ENCODE measurements at regions not wholly inside any gene's neighbourhood (a gene's known extent, or its start where the extent isn't known, plus 50 kb on each side); places are given as distances from the start of the nearest gene placed in this dataset.
"Not testable (repeated sequence)": the region's sequence is repeated elsewhere in the genome, so short reads cannot be mapped to it uniquely, and the experiment has no call there.

GRCh38 chr10:8392216-8392615 lies 337.7 kb downstream of the GATA3 start:
- no peak for DNase-seq

DNA sequence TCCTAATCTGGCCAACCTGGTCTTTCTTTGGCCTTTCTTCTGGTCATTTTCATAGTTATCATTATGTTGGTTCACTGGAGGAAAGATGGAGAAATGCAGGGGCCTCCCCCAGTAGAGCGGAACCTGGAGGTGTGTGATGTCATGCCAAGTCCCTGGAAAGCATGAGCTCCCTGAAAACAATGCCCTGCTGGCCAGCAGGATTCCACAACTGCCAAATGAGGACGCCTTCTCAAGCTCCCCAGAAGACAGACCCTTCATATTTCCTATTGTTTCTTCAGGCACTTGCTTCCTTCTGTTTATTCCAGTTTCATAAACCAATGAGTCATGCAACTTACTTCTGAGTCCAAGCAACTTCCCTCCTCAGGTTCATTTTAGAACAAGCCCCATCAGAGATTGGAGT lies 339.0 kb downstream of the GATA3 start:
- DNase-seq: no peak

DNA sequence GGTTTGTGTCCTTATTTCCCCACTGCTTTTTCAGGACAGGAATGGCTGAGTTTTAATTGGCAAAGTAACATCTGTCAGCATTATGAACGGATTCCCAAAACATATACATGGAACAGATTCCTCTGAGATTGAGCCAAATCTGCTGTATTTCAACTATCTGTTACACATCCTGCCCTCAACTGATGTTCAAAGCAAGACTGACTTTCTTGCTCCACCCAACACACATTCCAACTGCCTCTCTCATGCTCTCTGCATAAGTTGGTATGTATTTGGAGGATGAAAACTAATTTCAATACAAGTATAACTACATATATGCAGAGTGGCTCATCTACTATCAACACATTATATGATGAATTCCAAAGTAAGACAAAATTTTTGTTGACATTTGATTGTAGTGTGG lies 342.2 kb downstream of the GATA3 start:
- DNase-seq: no peak

GRCh38 chr10:8398771-8399170 lies 344.3 kb downstream of the GATA3 start:
- DNase-seq: no peak

DNA sequence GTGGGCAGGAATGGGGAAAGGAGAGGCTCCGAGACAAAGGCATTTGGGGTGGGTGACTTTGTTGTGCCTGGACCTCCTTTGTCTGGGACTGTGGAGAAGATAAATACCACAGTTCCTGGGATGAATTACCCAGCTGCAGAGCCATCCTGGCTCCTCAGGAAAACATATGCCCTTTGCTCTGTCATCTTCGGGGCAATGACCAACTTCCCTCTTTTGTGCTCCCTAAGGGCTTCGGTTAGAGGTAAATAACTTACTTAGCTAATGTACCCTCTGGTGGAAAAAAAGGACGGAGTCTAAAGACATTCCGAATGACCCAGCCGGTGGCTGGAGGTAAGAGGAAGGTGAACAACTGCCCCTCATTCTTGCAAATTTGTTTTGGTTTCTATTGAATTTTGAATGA lies 345.7 kb downstream of the GATA3 start:
- DNase-seq: no peak

- DNase-seq: no peak
Observed at GRCh38 chr10:8400892-8401291, 346.4 kb downstream of the GATA3 start.

DNA sequence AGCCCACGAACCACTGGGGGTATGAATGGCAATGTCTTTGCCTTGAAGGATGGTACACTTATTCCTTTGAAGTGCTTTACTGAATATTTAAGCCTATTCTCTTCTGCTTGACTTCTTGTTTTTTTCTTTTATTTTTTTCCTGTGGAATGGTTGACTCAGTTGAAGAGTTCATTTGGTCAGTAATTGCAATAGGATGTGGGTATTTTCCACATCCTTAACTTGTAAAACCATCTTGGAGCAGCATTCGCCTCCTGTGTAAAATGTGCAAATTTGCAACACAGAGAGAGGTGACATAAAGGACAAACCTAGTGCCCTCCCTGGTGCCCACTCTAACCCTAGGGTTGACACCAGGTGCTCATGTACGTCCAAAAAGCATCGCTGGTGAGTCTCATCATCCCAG lies 347.0 kb downstream of the GATA3 start:
- no peak for DNase-seq

DNA sequence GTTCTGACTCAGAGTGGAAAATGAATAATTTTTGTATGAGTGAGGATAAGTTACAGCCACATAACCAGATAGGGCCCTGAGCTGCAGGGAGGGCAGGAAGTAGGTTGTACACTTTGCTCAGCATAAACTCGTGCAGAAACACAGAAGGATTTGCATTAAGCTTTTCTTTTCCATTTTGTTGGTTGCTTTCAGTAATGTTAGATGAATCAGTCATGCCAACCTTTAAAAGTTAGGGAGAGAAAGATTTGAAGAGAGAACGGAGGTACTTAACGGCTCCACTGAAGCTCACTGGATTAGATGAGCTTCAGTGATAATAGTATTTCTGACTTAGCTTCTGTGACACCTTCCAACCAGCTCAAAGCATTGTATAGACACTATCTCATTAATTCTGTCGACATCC lies 348.1 kb downstream of the GATA3 start:
- no peak for DNase-seq

DNA sequence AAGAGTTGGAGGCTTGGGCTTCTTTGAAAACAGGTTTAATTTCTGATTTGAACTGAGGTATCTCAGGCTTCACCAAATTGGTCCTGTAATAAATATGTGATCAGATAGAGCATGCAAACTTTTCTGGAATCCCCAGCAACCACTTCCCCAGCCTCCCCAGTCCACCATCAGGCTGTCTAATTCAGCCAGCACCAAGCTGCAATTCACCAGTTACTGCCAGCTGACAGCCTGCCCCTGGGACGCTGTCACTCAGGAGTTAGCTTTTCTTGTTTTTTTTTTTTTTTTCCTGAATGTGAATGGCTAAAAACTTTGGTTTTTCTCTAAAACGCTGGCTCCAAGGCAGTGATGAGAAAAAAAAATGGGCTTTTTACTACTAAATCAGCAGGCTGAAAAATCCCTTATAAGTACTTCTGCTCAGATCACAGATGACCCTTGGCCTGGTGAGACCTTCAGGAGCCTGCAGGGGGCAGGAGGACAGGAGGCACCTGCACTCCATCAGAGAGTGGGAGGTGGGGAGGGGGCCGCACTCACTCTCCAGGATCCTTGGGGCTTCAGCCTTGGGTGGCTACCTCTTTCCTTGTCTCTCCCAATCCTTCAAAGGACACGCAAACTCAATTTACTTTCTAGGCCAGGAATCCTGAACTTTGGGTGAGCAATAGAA lies 349.4 kb downstream of the GATA3 start:
- no peak for DNase-seq

- DNase-seq: no peak
Observed at GRCh38 chr10:8404721-8405120, 350.2 kb downstream of the GATA3 start.

DNA sequence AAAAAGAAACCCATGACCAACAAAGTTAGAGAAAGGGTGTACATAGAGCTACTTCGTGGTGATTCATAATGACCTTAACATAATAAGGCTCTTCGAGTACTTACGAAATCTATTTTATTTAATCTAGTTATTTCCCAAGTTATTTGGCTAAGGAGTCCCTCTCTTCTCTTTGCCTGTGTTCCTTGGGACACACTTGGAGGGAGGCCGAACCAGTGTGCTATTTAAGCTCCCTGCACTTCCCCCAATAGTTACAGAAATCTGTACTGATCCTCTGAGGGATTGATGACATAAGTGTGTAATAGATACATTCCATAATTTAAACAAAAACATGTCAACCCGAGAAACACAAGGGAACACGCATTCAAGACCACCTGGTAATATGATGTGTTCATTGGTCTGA lies 351.1 kb downstream of the GATA3 start:
- DNase-seq: no peak

GRCh38 chr10:8407501-8408021 lies 353.1 kb downstream of the GATA3 start:
- DNase-seq: no peak

GRCh38 chr10:8410506-8410905 lies 356.0 kb downstream of the GATA3 start:
- DNase-seq: no peak

- no peak for DNase-seq
Observed at GRCh38 chr10:8412541-8412940, 358.1 kb downstream of the GATA3 start.

DNA sequence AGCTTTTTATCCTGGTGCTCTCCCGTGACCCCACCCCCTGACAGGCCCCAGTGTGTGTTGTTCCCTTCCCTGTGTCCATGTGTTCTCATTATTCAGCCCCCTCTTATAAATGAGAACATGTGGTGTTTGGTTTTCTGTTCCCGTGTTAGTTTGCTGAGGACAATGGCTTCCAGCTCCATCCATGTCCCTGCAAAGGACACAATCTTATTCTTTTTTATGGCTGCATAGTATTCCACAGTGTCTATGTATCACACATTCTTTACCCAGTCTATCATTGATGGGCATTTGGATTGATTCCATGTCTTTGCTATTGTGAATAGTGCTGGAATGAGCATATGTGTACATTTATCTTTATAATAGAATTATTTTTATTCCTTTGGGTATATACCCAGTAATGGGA lies 360.5 kb downstream of the GATA3 start:
- not testable (repeated sequence) for DNase-seq

DNA sequence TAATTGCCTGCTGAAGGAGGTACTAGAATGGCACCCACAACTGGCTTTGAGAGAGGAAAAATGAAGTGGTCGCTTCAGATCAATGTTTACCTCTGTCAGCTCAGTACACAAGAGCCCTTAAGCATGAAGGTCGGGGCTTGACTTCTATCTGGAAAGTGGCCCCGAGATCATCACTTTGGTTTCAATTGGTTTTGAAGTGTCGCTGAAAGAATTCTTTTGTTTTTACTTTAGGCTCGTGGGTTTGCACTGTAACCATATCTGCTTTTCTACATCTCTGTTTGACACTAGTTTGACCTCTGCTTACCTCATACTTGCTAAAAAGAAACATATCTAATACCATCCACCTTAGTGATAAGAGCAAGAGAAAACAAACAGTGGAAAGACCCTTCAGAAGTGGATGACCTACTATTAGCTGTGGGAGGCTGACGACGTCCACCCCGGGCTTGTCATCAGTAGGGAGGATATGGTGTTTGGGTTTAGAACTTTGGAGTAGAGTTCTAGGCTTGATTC lies 361.8 kb downstream of the GATA3 start:
- DNase-seq: no peak

GRCh38 chr10:8416760-8417159 lies 362.3 kb downstream of the GATA3 start:
- no peak for DNase-seq

DNA sequence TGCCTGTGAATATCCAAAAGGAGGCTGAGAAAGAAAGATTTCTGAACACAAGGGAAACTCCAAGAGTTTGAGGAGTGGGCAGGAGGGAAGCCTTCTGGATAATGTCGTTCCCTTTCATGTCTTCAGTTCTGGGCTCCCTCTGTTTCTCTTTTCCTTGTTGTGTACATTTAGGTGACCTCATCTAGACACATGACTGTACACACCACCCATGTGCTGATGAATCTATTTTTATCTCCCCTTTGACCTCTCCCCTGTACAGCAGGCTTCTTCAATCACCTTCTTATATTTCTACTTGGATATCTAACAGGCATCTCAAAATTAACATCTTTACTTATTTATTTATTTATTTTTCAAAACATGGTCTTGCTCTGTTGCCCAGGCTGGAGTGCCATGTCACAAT lies 363.1 kb downstream of the GATA3 start:
- DNase-seq: no peak

GRCh38 chr10:8418631-8419030 lies 364.1 kb downstream of the GATA3 start:
- no peak for DNase-seq

DNA sequence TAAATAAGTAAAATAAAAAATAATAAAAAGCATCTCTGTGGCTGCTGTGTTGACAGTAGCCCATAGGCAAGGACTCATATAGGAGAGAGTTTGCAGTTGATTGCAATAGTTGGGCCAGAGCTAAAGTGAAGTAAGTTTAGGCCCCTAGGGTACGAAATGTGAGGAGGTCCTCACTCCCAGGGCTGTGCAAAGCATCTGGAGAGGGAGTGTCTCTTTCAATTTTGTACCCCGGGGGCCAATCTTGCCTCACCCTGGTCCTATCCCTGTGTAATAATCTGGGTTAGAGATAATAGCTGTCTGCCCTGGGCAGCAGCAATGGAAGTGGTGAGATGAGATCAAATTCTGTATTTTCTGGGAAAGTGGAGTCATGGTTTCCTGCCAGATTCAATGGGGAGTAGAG lies 365.7 kb downstream of the GATA3 start:
- no peak for DNase-seq

- no peak for DNase-seq
Observed at GRCh38 chr10:8424555-8425211, 370.2 kb downstream of the GATA3 start.

- DNase-seq: no peak
Observed at GRCh38 chr10:8428654-8429053, 374.2 kb downstream of the GATA3 start.

DNA sequence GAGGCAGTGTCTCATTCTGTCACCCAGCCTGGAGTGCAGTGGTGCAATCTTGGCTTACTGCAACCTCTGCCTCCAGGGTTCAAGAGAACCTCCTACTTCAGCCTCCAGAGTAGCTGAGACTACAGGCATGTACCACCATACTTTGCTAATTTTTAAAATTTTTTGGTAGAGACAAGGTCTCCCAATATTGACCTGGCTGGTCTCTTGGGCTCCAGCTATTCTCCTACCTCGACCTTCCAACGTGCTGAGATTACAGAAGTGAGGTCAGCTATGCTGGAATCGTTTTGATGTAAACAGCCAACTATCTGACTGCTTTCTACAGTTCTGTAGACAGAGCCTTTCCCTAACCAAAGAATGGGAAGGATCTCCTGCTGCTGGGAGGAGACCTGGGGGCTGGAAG lies 375.8 kb downstream of the GATA3 start:
- DNase-seq: no peak

- DNase-seq: no peak
Observed at GRCh38 chr10:8431511-8431910, 377.0 kb downstream of the GATA3 start.
